Mucosa of descending colon (tissue), 3 donors: ENCODE measurements at regions not wholly inside any gene's neighbourhood (a gene's known extent, or its start where the extent isn't known, plus 50 kb on each side); places are given as distances from the start of the nearest gene placed in this dataset.

ENCODE experiments used
- ATAC-seq: fragments of 200-7000 bp; cut with Tn5 transposase; one replicate; pipeline ENCODE4 v1.9.1; 2020; ENCODE audit warnings: mild to moderate bottlenecking, moderate library complexity
- DNase-seq, 3 donors: peaks; one replicate each; pipeline ENCODE4 v3.0.0-alpha.2; 2020
- H3K36me3 ChIP-seq: fragments of 200-600 bp; one replicate; pipeline ENCODE4 v1.8.0; 2021; ENCODE audit warnings: low read depth, mild to moderate bottlenecking
- H3K4me1 ChIP-seq: fragments of 200-600 bp; one replicate; pipeline ENCODE4 v1.8.0; 2021; ENCODE audit warnings: low read depth, mild to moderate bottlenecking
- H3K4me3 ChIP-seq: fragments of 200-600 bp; one replicate; pipeline ENCODE4 v1.8.0; 2021; ENCODE audit warnings: mild to moderate bottlenecking
- H3K9me3 ChIP-seq: fragments of 200-600 bp; one replicate; pipeline ENCODE4 v1.8.0; 2021; ENCODE audit warnings: mild to moderate bottlenecking
- intact Hi-C, 2 donors: fragments of 100-400 bp; cut with DNase I in 1 of 2; cut with micrococcal nuclease in 1 of 2; formaldehyde crosslinking; loops; one replicate each; pipeline versions ENCODE4 v1.11.0 to v1.11.1; 2022; cut with DNase I, micrococcal nuclease
- TF ChIP-seq, protein P1 (sequence below): fragments of 200-600 bp; IDR thresholded peaks from one replicate; pipeline ENCODE4 v1.8.0; 2022; ENCODE audit warnings: antibody characterized with exemption, mild to moderate bottlenecking
- donor health status: DM: no; HTN: no; CAD: no; lungs with moderate emphysema.
- donor health status: DM: no; HTN: no; CAD: no.
- donor health status: DM: no; HTN: yes; CAD: no.

DNA sequence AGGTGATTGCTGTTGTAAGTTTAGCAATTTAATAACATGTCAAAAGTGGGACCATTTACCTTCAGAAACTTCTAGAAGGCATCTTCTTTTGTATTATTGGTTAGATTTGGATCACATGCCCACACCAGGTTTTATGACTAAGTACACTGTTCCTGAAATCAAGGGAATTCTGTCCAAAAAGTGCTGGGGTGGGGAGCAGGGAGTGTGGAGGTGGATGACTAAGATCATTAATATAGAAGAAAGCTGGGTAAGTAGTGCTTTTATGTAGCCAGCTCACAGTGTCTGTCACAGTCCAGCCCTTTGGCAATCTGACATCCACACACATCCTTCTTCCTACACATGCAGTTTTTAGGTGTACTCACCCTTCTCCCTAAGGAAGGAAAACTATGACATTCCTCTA lies 120.0 kb downstream of the TMCO5A start:
- ATAC-seq (no peak), DNase-seq (no peak)
- intact Hi-C loops, result no loop called here
- Histone ChIP-seq H3K9me3 (no peaks in the 10 kb centered on the region), H3K4me1 (no peaks in the 10 kb centered on the region), H3K4me3 (no peak overlapping the region), H3K36me3 (no peaks in the 10 kb centered on the region)
- TF ChIP-seq, protein P1, sequence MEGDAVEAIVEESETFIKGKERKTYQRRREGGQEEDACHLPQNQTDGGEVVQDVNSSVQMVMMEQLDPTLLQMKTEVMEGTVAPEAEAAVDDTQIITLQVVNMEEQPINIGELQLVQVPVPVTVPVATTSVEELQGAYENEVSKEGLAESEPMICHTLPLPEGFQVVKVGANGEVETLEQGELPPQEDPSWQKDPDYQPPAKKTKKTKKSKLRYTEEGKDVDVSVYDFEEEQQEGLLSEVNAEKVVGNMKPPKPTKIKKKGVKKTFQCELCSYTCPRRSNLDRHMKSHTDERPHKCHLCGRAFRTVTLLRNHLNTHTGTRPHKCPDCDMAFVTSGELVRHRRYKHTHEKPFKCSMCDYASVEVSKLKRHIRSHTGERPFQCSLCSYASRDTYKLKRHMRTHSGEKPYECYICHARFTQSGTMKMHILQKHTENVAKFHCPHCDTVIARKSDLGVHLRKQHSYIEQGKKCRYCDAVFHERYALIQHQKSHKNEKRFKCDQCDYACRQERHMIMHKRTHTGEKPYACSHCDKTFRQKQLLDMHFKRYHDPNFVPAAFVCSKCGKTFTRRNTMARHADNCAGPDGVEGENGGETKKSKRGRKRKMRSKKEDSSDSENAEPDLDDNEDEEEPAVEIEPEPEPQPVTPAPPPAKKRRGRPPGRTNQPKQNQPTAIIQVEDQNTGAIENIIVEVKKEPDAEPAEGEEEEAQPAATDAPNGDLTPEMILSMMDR, result no peak

DNA sequence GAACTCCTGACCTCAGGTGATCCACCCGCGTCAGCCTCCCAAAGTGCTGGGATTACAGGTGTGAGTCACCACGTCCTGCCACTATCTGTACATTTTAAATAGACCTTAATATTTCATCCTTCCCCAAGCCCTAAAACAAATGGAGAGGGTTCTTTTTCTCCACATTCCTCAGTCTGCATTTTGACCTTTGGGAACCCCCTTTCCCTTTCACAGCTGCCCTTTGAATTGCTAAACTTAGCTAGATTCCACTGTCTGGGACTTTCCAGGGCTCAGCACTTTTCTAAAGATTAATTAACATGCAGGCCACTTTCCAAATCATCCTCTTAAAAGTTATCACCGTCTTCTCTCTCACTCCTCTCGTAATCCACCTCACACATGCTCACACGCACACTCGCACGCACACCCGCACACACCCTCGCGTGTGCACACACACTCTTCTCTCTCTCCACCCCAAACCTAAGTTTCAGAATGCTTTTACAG lies 124.2 kb downstream of the TMCO5A start:
- intact Hi-C loops, result no loop called here
- DNase-seq (no peak), ATAC-seq (no peak)
- Histone ChIP-seq H3K36me3 (no peaks in the 10 kb centered on the region), H3K9me3 (no peaks in the 10 kb centered on the region), H3K4me3 (no peak overlapping the region), H3K4me1 (no peaks in the 10 kb centered on the region)
- TF ChIP-seq, protein P1, result no peak

DNA sequence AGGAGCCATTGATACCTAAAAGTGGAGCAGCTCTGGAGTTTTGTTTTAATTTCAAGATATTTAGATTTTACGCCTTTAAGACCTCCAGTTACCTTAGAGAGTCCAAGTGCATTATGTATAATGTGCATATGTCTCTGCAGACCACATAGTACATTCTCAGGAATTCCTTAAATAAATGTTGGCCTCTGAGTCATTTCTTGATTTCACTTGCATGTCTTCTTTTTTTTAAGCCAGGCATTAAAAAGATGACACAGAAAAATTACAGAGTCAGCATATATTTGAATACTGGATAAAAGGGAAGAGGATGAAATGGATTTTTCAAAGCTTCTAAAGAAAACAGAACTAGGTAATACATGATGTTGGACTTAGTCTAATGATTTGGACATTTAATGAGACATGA lies 125.2 kb downstream of the TMCO5A start:
- intact Hi-C loops, result no loop called here
- ATAC-seq, result no peak
- TF ChIP-seq, protein P1, result no peak
- Histone ChIP-seq H3K4me3 (no peak overlapping the region), H3K9me3 (no peaks in the 10 kb centered on the region), H3K36me3 (no peaks in the 10 kb centered on the region), H3K4me1 (no peaks in the 10 kb centered on the region)
- DNase-seq, result no peak

DNA sequence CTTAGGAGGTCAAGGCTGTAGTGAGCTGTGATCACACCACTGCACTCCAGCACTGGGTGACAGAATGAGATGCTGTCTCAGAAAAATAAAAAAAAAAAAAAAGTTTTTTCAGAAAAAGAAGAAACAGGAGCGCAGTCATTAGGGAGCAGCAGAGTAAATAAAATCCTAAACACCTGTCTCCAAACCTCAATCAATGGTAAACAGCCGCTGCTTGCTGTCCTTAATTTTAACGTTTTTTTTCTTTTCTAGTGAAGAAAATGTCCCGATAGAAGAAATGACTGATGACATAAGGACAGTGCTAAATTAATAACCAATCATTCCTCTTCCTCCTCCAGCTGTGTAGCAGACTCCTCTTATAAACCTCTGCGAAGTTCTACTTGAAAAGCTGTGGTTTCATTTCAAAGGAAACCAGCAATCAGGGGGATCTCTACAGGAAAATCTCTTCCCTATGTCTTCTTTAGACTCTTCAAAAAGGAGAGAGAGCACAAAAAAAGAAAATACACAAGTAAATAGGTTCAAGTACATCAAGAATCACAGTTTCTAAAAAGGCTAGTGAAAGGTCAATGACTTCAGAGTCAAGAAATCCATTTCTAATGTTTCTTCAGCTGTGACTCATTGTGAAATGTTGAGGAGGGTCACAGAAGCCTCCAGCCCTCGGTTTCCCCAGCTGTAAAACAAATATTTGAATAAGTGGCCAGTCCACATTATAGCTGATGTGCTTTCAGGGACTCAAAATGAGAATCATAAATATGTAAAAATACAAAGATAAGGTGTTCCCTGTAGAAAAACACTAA lies 127.6 kb downstream of the TMCO5A start:
- TF ChIP-seq, protein P1, result no peak
- Histone ChIP-seq H3K4me1 (no peaks in the 10 kb centered on the region), H3K4me3 (no peak overlapping the region), H3K36me3 (no peaks in the 10 kb centered on the region), H3K9me3 (no peaks in the 10 kb centered on the region)
- intact Hi-C loops, result no loop called here
- DNase-seq, result no peak
- no peak for ATAC-seq

DNA sequence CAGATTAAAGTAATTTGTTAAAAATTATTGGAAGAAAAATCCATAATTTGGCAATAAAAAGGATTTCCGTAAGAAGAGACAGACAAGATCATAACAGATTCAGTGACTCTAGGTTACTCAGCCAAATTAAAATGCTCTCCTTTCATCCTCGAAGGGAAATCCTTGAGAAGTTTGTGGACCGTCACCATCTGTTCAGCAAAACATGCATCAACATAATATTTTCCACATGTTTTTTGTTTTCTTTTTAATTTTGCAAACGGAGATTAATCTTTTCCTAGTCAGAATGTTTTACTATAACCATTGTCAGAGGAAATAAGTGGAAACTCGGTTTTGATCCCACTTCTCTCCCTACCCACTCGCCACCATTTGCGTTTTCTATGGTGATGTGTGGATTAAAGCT lies 128.3 kb downstream of the TMCO5A start:
- intact Hi-C loops, result no loop called here
- TF ChIP-seq, protein P1, result no peak
- DNase-seq, result no peak

More for the DNA sequence above, 128.3 kb downstream of the TMCO5A start:
- ATAC-seq, result no peak
- Histone ChIP-seq H3K36me3 (no peaks in the 10 kb centered on the region), H3K4me1 (no peaks in the 10 kb centered on the region), H3K4me3 (no peak overlapping the region), H3K9me3 (no peaks in the 10 kb centered on the region)
